ENCODE measurements at regions not wholly inside any gene's neighbourhood (a gene's known extent, or its start where the extent isn't known, plus 50 kb on each side); places are given as distances from the start of the nearest gene placed in this dataset.

GRCh38 chr10:3239920-3240894 is 67.6 kb upstream of the PITRM1 start:
- no peaks in the 10 kb centered on the region for H3K9me3 Mint-ChIP-seq
- peaks cover 4% of the 10 kb centered on the region for H3K4me1 Mint-ChIP-seq (ENCODE audit: low read depth)
- H3K27me3 Mint-ChIP-seq (ENCODE audit: low read depth), result peaks cover 41% of the 10 kb centered on the region
- no peak overlapping the region for H3K27ac Mint-ChIP-seq
- H3K36me3 Mint-ChIP-seq (ENCODE audit: low read depth), result no peaks in the 10 kb centered on the region
- H3K4me3 Mint-ChIP-seq, result no peak overlapping the region

DNA sequence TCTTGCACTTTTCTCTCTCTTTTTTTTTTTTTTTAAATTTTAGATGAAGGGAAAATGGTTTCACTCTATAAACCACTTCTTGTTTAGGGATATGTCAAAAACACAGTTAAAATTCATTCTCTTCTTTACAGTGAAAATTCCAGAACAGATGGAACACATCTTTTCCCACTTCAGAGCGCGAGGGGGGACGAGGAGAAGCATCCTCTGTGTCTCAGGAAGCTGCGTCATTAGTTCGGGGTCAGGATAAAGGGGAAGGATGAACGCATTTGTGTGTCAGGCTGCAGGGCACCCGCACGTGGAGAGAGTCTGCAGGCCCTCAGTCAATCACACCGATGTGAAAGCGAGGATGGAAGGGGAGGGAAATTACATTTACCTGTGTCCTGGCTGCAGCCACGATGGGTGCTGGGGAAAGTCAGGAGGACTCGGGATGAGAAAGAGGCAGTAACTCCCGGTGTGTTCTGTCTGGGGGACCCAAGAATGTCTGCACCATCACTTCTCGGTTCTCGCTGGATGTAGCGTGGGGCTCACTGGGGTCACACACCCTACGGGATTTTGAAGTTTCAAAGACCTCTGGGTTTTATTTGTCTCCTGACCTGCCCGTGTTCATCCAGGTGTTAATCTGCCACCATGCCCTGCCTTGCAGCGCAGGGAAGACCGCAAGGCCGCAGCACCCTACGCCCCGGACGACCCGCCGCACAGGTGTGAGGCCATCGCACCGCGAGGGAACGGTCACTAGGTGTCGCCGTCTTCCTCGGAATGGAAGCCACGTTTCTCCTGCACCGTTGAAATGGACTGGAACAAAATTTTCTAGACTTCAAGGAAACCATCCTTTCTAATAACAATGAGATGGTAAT is 66.7 kb upstream of the PITRM1 start:
- Mint-ChIP-seq H3K4me3 (no peak overlapping the region), H3K4me1 (ENCODE audit: low read depth) (peaks cover 4% of the 10 kb centered on the region), H3K27me3 (ENCODE audit: low read depth) (peaks cover 42% of the 10 kb centered on the region), H3K36me3 (ENCODE audit: low read depth) (no peaks in the 10 kb centered on the region), H3K9me3 (no peaks in the 10 kb centered on the region), H3K27ac (no peak overlapping the region)

GRCh38 chr10:3238115-3238871 is 65.7 kb upstream of the PITRM1 start:
- H3K27me3 Mint-ChIP-seq (ENCODE audit: low read depth), result peaks cover 45% of the 10 kb centered on the region
- H3K9me3 Mint-ChIP-seq, result no peaks in the 10 kb centered on the region
- no peaks in the 10 kb centered on the region for H3K36me3 Mint-ChIP-seq (ENCODE audit: low read depth)
- H3K4me1 Mint-ChIP-seq (ENCODE audit: low read depth), result peaks cover 4% of the 10 kb centered on the region
- no peak overlapping the region for H3K4me3 Mint-ChIP-seq
- H3K27ac Mint-ChIP-seq, result no peak overlapping the region

DNA sequence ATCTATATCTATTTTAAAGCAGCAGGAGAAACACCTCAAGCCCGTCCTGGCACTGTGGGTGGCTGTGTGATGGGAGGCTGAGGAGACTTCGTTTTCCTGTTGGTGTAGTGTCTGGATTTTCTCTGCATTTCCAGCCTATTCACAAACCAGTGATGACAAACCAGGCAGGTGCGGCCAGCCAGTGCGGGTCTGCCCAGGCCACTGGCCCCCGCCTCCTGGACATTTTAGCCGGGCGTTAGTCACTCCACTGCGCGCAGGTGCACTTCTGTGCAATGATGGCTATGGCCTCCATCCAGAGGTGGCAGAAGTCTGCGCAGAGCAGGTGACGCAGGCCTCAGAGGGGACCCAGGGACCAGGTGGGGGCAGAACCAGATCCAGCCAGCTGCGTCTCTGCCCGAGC is 64.9 kb upstream of the PITRM1 start:
- Mint-ChIP-seq H3K27me3 (ENCODE audit: low read depth) (peaks cover 53% of the 10 kb centered on the region), H3K36me3 (ENCODE audit: low read depth) (no peaks in the 10 kb centered on the region), H3K9me3 (no peaks in the 10 kb centered on the region), H3K27ac (no peak overlapping the region), H3K4me3 (no peak overlapping the region), H3K4me1 (ENCODE audit: low read depth) (peaks cover 4% of the 10 kb centered on the region)

DNA sequence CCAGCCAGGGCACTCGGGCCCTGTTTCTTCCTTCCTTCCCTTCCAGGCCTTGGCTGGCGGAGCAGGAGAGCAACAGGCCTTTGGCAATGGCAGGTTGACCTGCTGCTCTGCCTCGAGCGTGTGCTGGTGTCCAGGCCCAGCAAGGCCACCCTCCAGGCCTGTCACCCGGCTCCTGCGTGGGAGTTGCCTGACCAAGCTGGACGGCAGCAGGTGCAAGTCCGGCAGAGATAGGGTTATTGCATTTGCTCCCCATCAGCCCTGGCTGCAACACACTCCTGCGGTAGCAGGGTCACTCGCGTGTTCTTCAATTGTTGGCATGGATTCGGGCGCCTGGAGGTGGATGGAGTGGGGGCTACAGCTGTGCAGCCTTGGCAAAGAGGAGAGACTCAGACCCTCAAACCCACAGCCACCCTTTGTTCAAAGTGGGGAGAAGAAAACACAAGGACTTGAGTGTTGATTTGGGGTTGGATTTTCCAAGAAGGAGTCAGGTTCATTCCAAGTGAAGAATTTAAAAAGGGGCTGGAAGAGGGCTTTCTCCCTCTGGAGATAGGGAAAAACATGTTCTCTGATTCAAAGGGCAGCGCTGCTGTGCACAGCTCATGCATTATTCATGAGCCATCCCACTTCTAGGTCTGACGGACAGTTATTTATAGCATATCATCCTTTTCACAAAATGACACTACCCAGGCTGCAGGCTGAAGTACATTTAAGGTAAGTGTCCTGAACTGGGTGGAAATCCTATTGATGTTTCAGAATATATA is 64.2 kb upstream of the PITRM1 start:
- Mint-ChIP-seq H3K4me1 (ENCODE audit: low read depth) (peaks cover 4% of the 10 kb centered on the region), H3K36me3 (ENCODE audit: low read depth) (no peaks in the 10 kb centered on the region), H3K4me3 (no peak overlapping the region), H3K27me3 (ENCODE audit: low read depth) (peaks cover 60% of the 10 kb centered on the region), H3K27ac (no peak overlapping the region), H3K9me3 (no peaks in the 10 kb centered on the region)

DNA sequence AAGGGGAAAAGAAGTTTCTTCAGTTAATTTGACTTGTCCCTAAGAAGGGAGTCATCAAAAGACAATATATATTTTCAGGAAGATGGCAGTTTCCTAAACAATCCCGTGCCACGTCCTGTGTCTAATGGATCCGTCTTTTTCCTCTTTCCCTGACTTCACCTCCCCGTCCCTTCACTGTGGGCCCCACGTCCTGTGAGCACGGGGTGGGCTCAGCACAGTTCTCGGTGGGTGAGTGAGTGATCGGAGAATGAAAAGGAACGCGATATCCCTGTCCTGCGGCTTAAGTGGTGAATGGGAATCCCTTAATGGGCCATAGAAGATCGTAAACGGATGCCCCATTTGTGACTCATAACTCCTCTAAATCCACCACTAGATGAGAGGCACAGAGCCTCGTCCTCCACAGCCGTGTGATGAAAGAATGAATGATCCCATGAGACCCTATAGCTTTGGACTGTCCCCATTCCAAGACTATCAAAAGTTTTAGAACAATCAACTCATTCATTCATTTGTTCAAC is 63.5 kb upstream of the PITRM1 start:
- peaks cover 4% of the 10 kb centered on the region for H3K4me1 Mint-ChIP-seq (ENCODE audit: low read depth)
- H3K27me3 Mint-ChIP-seq (ENCODE audit: low read depth), result peaks cover 61% of the 10 kb centered on the region
- H3K36me3 Mint-ChIP-seq (ENCODE audit: low read depth), result no peaks in the 10 kb centered on the region
- no peak overlapping the region for H3K4me3 Mint-ChIP-seq
- H3K9me3 Mint-ChIP-seq, result no peaks in the 10 kb centered on the region
- H3K27ac Mint-ChIP-seq, result no peak overlapping the region

DNA sequence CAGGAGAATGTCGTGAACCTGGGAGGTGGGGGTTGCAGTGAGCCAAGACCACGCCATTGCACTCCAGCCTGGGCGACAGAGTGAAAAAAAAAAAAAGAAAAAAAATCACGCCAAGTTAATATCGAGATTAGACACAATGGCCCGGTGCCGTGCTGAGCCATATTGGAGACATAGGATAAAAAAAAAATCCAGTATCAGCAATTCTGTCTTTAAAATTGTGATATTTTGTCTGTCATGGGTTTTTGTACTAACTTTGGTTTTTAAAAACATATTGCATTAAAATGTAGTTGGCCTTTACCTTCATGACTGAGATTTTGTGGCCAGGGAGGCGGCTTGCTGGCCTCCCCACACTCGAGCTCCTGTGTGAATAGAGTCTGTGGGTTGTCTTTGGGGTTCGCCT is 62.8 kb upstream of the PITRM1 start:
- no peak overlapping the region for H3K27ac Mint-ChIP-seq
- H3K4me1 Mint-ChIP-seq (ENCODE audit: low read depth), result peaks cover 4% of the 10 kb centered on the region
- no peaks in the 10 kb centered on the region for H3K36me3 Mint-ChIP-seq (ENCODE audit: low read depth)
- no peak overlapping the region for H3K4me3 Mint-ChIP-seq
- H3K27me3 Mint-ChIP-seq (ENCODE audit: low read depth), result peaks cover 64% of the 10 kb centered on the region
- H3K9me3 Mint-ChIP-seq, result no peaks in the 10 kb centered on the region

DNA sequence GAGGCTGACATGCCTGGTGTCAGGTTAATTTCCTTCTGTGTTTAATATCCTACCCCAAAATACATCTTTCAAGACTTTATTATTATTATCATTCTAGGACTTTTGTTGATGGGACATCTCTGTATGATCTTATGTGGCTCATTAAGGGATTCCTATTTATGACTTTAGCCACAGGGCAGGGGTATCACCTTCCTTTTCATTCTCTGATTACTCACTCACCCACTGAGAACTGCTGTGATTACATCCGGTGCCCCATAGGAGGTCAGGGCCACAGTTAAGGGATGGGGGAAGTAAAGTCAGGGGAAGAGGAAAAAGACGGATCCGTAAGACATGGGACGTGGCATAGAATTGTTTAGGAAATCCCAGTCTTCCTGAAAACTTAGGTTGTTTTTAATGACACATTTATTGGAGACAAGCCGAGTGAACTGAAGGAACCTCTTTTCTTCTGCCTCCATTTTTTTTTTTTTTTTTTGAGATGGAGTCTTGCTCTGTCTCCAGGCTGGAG is 61.0 kb upstream of the PITRM1 start:
- H3K9me3 Mint-ChIP-seq, result no peaks in the 10 kb centered on the region
- H3K27me3 Mint-ChIP-seq (ENCODE audit: low read depth), result peaks cover 51% of the 10 kb centered on the region
- H3K27ac Mint-ChIP-seq, result no peak overlapping the region

DNA sequence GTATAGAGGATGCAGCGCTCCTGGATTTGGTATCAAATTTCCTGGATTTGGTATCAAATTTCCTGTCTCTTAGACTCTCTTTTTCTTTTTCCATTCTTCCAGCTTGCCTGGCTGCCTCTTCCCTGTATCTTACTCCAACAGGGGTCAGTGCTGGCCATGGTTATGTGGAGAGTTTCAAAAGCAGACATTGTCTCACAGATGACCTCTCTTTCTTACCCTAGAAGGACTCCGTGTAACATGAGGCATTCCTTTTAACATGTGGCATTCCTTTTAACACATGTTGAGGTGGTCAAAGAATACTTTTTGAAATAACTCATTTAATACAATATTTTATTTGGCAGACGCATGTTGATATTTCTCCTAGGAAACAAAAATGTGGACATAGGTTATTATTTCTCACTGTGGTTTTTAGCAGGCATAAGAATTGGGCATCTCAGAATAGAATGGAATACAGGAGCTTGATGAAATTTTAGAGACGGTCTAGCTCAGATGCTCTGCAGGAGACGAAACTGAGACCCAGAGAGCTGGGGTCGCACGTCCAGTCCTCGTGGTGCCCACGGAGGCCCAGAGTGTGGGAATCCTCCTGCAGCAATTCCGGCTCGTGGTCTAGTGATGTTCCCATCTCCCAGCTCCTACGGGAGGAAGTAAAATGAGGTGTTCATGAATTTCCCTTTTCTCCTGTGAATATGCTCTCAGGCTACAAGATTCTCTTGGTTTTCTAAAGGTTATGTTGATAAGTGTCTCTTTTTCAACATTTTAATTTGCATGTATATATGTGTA is 59.6 kb upstream of the PITRM1 start:
- peaks cover 15% of the 10 kb centered on the region for H3K4me1 Mint-ChIP-seq (ENCODE audit: low read depth)
- H3K36me3 Mint-ChIP-seq (ENCODE audit: low read depth), result no peaks in the 10 kb centered on the region
- H3K27me3 Mint-ChIP-seq (ENCODE audit: low read depth), result peaks cover 55% of the 10 kb centered on the region
- H3K9me3 Mint-ChIP-seq, result no peaks in the 10 kb centered on the region
- H3K27ac Mint-ChIP-seq, result no peak overlapping the region
- H3K4me3 Mint-ChIP-seq, result no peak overlapping the region

More for the DNA sequence above, 61.0 kb upstream of the PITRM1 start:
- Mint-ChIP-seq H3K4me3 (no peak overlapping the region), H3K36me3 (ENCODE audit: low read depth) (no peaks in the 10 kb centered on the region), H3K4me1 (ENCODE audit: low read depth) (peaks cover 2% of the 10 kb centered on the region)

DNA sequence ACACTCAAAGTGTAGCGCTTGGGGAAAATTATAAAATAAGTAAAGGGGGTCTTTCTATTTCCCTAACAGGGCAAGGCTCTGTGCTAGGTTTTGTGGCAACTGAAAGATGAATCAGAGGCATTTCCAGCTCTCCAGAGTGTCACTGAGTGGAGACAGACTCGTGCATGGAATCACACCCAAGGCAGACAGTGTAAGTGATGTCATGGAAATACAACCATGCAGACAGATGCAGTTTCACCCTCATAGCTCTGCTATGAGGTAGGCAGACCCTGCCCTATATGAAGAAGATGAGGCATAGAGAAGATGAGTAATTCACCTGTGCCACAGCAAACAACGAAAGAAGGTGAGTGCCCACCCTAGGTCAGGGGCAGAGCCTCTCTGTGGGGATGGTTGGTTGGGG is 57.2 kb upstream of the PITRM1 start:
- Mint-ChIP-seq H3K4me3 (no peak overlapping the region), H3K27me3 (ENCODE audit: low read depth) (peaks cover 49% of the 10 kb centered on the region), H3K9me3 (no peaks in the 10 kb centered on the region), H3K36me3 (ENCODE audit: low read depth) (no peaks in the 10 kb centered on the region), H3K27ac (no peak overlapping the region), H3K4me1 (ENCODE audit: low read depth) (peaks cover 15% of the 10 kb centered on the region)

DNA sequence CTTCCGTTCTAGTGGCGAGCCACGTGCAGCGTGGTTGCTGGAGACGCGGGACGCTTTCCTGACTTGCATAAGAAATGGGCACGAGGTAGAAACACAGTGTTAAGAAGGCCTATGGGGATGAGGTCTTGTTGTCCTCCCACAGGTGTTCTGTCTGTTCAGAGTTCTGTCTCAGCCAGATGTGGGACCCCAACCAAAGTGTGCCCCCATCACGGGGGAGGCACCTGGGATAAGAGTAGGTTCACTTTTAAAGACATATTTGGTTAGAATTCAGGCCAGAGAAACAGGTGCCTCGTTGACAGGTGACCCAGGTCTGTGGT is 56.0 kb upstream of the PITRM1 start:
- Mint-ChIP-seq H3K27ac (no peak overlapping the region), H3K36me3 (ENCODE audit: low read depth) (no peaks in the 10 kb centered on the region)

DNA sequence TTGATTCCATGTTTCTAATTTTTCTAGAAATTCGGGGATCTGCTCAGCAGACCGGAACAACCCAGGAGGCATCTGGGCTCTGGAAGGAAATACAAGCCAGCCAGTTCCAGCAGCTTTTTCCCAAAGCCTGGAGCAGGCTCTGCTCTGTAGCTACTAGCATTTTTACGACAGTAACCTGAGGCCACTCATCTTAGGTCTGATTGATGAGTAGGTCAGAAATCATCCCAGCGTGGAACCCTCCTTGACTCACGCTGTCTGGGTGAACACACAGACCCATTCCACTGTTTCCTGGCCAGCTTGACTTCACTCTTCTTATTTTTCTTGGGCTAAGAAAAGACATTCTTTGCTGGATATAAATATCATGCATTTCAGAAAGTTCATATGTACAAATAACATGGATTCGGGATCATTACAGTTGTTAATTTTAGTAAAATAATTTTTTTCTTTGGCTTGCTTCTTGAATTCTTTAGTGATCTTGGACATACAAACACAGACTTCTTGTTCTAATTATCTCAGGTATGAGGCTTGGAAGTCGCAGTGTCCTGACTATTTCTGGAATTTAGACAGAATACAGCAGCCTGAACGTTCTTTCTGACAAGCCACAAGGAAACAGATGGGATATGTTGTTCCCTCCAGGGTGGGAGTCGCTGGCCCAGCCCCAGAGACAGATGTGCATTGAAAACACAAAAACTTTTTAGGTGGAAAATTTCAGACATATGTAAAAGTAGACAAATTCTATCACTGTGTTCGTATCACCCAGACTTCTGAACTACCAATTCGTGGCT is 54.6 kb upstream of the PITRM1 start:
- Mint-ChIP-seq H3K36me3 (ENCODE audit: low read depth) (no peaks in the 10 kb centered on the region), H3K4me3 (no peak overlapping the region), H3K27ac (no peak overlapping the region), H3K4me1 (ENCODE audit: low read depth) (peaks cover 15% of the 10 kb centered on the region), H3K9me3 (no peaks in the 10 kb centered on the region), H3K27me3 (ENCODE audit: low read depth) (peaks cover 30% of the 10 kb centered on the region)

More for the DNA sequence above, 56.0 kb upstream of the PITRM1 start:
- no peak overlapping the region for H3K4me3 Mint-ChIP-seq
- H3K27me3 Mint-ChIP-seq (ENCODE audit: low read depth), result peaks cover 45% of the 10 kb centered on the region
- H3K9me3 Mint-ChIP-seq, result no peaks in the 10 kb centered on the region
- H3K4me1 Mint-ChIP-seq (ENCODE audit: low read depth), result peaks cover 15% of the 10 kb centered on the region
